Small intestine (tissue), 7 donors: ENCODE measurements at regions not wholly inside any gene's neighbourhood (a gene's known extent, or its start where the extent isn't known, plus 50 kb on each side); places are given as distances from the start of the nearest gene placed in this dataset.

Experiments
- DNase-seq, 2 donors: peaks; one replicate each; pipeline versions ENCODE4 v3.0.0 to v3.0.0-alpha.2; 2013
- FAIRE-seq: peaks from 2 replicates; lab custom pipeline; 2012; peaks lifted over from hg19 to GRCh38; lab: Jason Lieb, UNC
- H3K27ac ChIP-seq, 3 donors: one replicate each; pipeline ENCODE4 v1.5.1; 2013; ENCODE audit warnings: low read length in 2 of 3, mild to moderate bottlenecking in 2 of 3, control low read depth in 1 of 3, inconsistent platforms in 1 of 3, low read depth in 1 of 3, moderate library complexity in 1 of 3
- H3K27me3 ChIP-seq, 3 donors: one replicate each; pipeline ENCODE4 v1.6.1; 2013; ENCODE audit warnings: low read length in 3 of 3, inconsistent platforms in 1 of 3; ENCODE audit not compliant: control insufficient read depth in 3 of 3, insufficient read depth in 3 of 3
- H3K36me3 ChIP-seq, 3 donors: one replicate each; pipeline ENCODE4 v1.6.1; 2013; ENCODE audit warnings: low read length in 3 of 3, inconsistent platforms in 1 of 3, low read depth in 1 of 3, mild to moderate bottlenecking in 1 of 3, moderate library complexity in 1 of 3; ENCODE audit not compliant: control insufficient read depth in 3 of 3, insufficient read depth in 2 of 3
- H3K4me1 ChIP-seq, 3 donors: one replicate each; pipeline ENCODE4 v1.6.1; 2013; ENCODE audit warnings: low read length in 2 of 3, inconsistent platforms in 1 of 3, low read depth in 1 of 3, mild to moderate bottlenecking in 1 of 3, moderate library complexity in 1 of 3; ENCODE audit not compliant: control insufficient read depth in 3 of 3, insufficient read depth in 2 of 3
- H3K4me3 ChIP-seq, 3 donors: one replicate each; pipeline ENCODE4 v1.5.1; 2013; ENCODE audit warnings: low read length in 3 of 3, control low read depth in 1 of 3, inconsistent platforms in 1 of 3, low read depth in 1 of 3, mild to moderate bottlenecking in 1 of 3, moderate library complexity in 1 of 3
- H3K9me3 ChIP-seq, 2 donors: one replicate each; pipeline ENCODE4 v1.6.1; 2013; ENCODE audit warnings: low read depth in 1 of 2, low read length in 1 of 2; ENCODE audit not compliant: control insufficient read depth in 2 of 2, insufficient read depth in 1 of 2
- WGBS, 3 donors: extraction: QIAGEN DNeasy Blood & Tissue Kit; methylation state at CpG; one replicate each; pipeline ENCODE4 v1.1.7; 2013; 5-methylcytosine and 5-hydroxymethylcytosine counted together
- donor health status: healthy with polysubstance abuse.
- donor health status: control.
- donor health status: control.
- donor health status: Bipolar disorder and iron deficiency.
- donor health status: healthy.

GRCh38 chr4:38364383-38364963, 299.5 kb upstream of the KLF3 start:
- 25 to 74% (median 57%) methylated on average over 3 of the region's 3 CpGs for WGBS, 3 donors
- FAIRE-seq: no peak

GRCh38 chr4:38365261-38365660, 298.7 kb upstream of the KLF3 start:
- 28 to 65% (median 47%) methylated on average over 1 of the region's 1 CpG for WGBS, 3 donors
- DNase-seq: no peak
- Histone ChIP-seq H3K27ac (no peak overlapping the region), H3K36me3 (no peaks in the 10 kb centered on the region), H3K27me3 (no peaks in the 10 kb centered on the region), H3K4me3 (no peak overlapping the region), H3K9me3 (no peaks in the 10 kb centered on the region), H3K4me1 (peaks cover 0 to 2% (median 0%) of the 10 kb centered on the region in 3 donors)
- FAIRE-seq: no peak

More at GRCh38 chr4:38364383-38364963, 299.5 kb upstream of the KLF3 start:
- no peak overlapping the region for H3K27ac ChIP-seq
- no peaks in the 10 kb centered on the region for H3K9me3 ChIP-seq
- peaks cover 0 to 2% (median 0%) of the 10 kb centered on the region in 3 donors for H3K4me1 ChIP-seq
- H3K27me3 ChIP-seq: no peaks in the 10 kb centered on the region
- DNase-seq: no peak
- H3K36me3 ChIP-seq: no peaks in the 10 kb centered on the region
- no peak overlapping the region for H3K4me3 ChIP-seq

DNA sequence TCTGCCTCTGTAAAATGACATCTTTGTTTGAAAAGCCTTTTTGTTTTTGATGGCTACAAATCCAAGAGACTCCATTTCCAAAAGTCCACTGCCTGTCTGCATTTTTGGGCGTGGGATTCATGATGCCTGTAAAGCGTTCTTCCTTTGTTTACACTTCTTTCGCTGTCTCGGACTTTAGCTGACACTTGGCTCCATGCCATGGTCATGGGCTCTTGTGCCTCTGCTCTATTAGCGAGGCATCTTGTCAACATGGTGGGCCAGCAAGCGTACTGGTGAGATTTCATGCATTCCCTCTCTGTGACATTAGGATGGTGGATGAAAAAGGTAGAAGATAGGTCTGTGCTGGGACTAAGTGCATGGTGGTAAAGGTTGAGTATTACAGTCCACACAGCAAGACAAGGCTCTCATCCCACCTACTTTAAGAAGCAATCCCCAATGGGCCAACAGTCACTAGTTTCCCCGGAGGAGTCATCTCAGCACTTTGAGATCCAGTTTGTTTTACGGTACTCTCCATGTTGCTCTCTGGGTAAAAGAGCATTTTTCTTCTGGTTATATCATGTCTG, 298.2 kb upstream of the KLF3 start:
- Histone ChIP-seq H3K27me3 (no peaks in the 10 kb centered on the region), H3K4me1 (peaks cover 0 to 2% (median 0%) of the 10 kb centered on the region in 3 donors), H3K27ac (no peak overlapping the region), H3K36me3 (no peaks in the 10 kb centered on the region), H3K4me3 (no peak overlapping the region), H3K9me3 (no peaks in the 10 kb centered on the region)
- FAIRE-seq (no peak), DNase-seq (no peak)
- 47 to 57% (median 55%) methylated on average over 8 of the region's 8 CpGs for WGBS, 3 donors

DNA sequence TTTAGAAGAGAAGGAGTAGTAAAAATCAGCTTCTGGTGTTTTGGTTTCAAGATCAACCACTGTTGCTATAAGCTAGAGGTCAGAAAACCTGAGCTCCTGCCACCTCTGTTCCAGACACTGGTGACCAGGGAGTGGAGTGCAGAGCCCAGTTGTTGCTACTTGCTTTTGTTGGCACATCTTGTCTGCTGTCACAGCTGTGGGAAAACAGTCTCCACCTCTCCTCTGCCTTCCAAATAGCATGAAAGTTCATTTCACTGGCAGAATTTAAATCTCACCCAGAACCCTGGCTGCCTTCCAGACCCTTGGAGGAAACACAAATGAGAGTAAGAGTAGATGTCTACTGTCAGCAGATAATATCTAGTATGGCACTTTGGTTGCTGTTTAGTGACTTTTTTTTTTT, 297.5 kb upstream of the KLF3 start:
- Histone ChIP-seq H3K9me3 (no peaks in the 10 kb centered on the region), H3K36me3 (no peaks in the 10 kb centered on the region), H3K27me3 (no peaks in the 10 kb centered on the region), H3K4me3 (no peak overlapping the region), H3K4me1 (peaks cover 0 to 3% (median 2%) of the 10 kb centered on the region in 3 donors), H3K27ac (no peak overlapping the region)
- FAIRE-seq (no peak), DNase-seq (no peak)

- H3K9me3 ChIP-seq: no peaks in the 10 kb centered on the region
- peaks cover 0 to 6% (median 2%) of the 10 kb centered on the region in 3 donors for H3K4me1 ChIP-seq
- no peaks in the 10 kb centered on the region for H3K36me3 ChIP-seq
- H3K27ac ChIP-seq: no peak overlapping the region
- DNase-seq (no peak), FAIRE-seq (no peak)
- H3K4me3 ChIP-seq: no peak overlapping the region
- H3K27me3 ChIP-seq: no peaks in the 10 kb centered on the region
Measured at GRCh38 chr4:38366997-38367396, 297.0 kb upstream of the KLF3 start.

GRCh38 chr4:38367642-38368174, 296.3 kb upstream of the KLF3 start:
- no peak overlapping the region for H3K27ac ChIP-seq
- DNase-seq: no peak
- no peaks in the 10 kb centered on the region for H3K27me3 ChIP-seq
- no peak for FAIRE-seq
- no peaks in the 10 kb centered on the region for H3K36me3 ChIP-seq
- H3K4me3 ChIP-seq: no peak overlapping the region
- WGBS, 3 donors: 71 to 91% (median 82%) methylated on average over 4 of the region's 4 CpGs
- H3K4me1 ChIP-seq: peaks cover 0 to 6% (median 2%) of the 10 kb centered on the region in 3 donors
- no peaks in the 10 kb centered on the region for H3K9me3 ChIP-seq

DNA sequence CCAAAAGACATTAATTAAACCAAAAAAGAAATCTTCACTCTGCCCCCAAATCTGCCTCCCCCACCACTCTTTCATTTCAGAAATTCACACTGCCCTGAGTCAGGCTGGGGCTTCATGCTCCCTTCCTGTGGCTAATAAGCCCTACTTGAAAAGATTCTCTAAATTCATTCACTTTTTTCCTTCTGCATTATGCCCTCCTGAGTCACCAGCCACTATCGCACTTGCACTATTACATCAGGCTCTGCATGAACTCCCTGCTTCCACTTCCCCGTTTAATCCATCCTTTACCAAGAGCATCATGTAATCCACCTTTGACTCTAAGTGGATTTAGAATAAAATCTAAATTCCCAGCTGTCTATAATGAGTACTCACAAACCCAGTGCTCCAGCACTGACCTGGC, 295.4 kb upstream of the KLF3 start:
- peaks cover 0 to 6% (median 2%) of the 10 kb centered on the region in 3 donors for H3K4me1 ChIP-seq
- WGBS, 3 donors: 81 to 98% (median 82%) methylated on average over 2 of the region's 2 CpGs
- no peaks in the 10 kb centered on the region for H3K27me3 ChIP-seq
- H3K4me3 ChIP-seq: no peak overlapping the region
- no peaks in the 10 kb centered on the region for H3K9me3 ChIP-seq
- H3K27ac ChIP-seq: no peak overlapping the region
- no peak for DNase-seq
- H3K36me3 ChIP-seq: no peaks in the 10 kb centered on the region
- FAIRE-seq: no peak

GRCh38 chr4:38371391-38371851, 292.6 kb upstream of the KLF3 start:
- H3K9me3 ChIP-seq: no peaks in the 10 kb centered on the region
- peaks cover 0 to 6% (median 2%) of the 10 kb centered on the region in 3 donors for H3K4me1 ChIP-seq
- no peaks in the 10 kb centered on the region for H3K27me3 ChIP-seq
- DNase-seq (no peak), FAIRE-seq (no peak)
- H3K27ac ChIP-seq: no peak overlapping the region
- no peaks in the 10 kb centered on the region for H3K36me3 ChIP-seq
- no peak overlapping the region for H3K4me3 ChIP-seq
